Activated CD8-positive, alpha-beta memory T cell treated with anti-CD3 and anti-CD28 coated beads for 48 hours (primary cell): ENCODE measurements at regions not wholly inside any gene's neighbourhood (a gene's known extent, or its start where the extent isn't known, plus 50 kb on each side); places are given as distances from the start of the nearest gene placed in this dataset.
"Not testable (repeated sequence)": the region's sequence is repeated elsewhere in the genome, so short reads cannot be mapped to it uniquely, and the experiment has no call there.

Experiments
- DNase-seq, 3 experiments: peaks; one replicate each; pipeline ENCODE4 v3.0.0-alpha.2; 2020; ENCODE audit warnings: low read depth in 2 of 3, low spot score in 2 of 3

DNA sequence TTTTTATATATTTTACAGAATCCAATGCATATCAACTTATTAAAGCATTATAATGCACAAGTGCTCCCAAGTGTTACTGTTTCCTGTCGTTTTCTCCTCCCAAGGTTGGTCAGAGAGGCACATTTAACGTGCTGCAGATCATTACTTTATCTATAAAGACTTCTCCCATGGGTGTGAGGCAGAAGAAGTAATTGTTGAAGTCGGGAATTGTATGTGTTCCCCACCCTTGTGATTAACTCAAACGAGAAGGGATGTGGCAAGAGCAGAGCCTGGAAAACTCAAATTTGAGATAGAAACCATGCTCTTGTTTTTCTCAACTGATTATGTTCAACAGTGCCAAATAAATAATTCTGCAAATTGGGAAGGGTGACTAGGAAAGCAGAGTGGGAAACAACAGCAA, 412.5 kb upstream of the ADAMTS5 start:
- no peak for DNase-seq

DNA sequence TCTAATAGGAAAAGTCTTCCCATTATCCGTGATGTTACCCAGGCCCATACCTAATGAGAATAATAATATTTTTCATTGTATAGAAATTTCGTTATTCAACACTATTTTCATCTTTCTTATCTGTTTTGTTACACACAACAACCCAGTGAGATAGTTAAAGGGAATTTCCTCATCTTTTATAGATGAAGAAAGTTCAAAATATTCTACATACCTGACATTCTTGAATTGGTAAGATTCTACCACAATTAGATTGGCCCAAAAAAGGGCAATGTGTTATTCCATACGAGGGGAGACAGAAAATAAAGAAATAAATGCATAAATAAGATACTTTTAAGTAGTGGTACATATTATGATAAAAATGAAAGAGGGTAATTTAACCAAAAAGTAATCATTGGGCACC, 405.5 kb upstream of the ADAMTS5 start:
- DNase-seq, result no peak

DNA sequence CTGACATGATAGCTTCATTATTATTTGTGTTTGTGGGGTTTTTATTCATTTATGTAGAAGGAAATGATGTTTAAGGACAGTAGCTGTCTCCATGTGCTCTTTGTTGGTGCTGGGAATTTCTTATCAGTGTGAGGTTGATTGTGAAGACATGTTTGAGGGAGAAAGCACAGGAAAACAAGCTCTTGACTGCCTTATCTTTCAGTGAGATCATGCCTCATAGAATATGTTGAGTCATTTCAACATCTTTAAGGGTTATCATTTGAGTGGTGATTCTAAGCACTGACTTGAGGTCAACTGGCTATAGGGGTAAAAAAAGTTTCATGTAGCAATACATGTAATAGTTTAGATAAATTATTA, 405.1 kb upstream of the ADAMTS5 start:
- DNase-seq, result no peak

DNA sequence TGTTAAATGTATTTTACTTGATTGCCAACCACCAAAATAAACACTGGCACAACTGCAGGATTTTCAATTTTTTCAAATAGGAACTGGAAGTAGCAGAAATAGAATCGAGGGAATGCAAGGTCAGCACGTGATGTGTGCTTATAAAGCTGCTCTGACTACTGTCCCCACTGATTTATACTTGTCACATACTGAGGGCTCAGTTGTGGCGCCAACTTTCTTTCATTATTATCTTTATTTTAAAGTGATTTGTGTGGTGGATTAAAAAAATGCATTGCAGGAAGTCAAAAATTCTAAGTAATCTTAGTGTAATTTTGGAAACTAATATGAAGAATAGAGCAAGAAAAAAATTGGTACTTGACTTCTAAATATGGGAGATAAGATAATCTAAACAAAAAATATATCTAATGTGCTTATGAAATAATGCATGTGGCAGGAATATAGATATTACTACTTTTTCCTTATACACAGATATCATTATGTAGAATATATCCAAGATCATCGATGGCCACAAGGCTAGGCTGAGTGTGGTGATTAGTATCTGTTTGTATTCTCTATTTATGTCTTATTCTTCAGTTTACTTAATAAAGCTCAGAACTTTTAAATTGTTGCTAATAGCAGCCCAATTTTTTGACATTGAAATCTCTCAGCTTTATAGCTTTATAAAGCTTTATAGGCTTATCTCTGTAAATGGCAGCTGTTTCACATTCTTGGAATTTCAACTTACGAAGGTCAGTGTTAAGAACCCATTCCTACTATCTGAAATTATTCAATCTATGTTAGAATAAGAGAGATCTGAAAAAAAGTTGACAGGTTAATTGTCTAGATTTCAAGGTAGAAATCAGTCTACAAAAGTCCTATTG, 404.5 kb upstream of the ADAMTS5 start:
- DNase-seq, result no peak

DNA sequence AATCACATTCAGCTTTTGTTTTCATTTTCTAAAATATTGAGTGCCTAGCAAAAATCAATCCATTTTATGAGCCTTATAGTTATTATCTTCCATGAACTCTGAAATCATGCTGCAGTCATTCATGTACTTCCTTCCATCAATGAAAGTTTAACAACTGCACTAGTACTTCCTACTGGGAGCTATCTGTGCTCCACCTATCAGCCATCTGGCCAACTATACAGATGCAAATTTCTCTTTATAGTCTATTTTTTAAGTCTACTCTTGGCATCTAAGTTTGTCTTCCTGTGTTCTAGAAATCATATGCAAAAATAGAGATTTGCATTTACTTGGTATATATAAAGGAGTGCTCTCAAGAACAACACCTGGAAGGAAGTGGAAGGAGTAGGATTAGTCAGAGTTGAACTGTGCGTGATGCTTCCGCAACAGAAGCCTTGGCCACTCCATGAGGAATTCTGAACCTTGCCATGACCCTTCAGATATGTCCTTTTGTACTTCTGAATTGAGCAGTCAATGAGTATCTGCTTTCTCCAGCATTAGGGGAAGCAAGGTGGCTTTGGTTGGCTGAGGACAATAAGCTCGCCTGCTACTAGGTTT, 403.2 kb upstream of the ADAMTS5 start:
- DNase-seq, result no peak

DNA sequence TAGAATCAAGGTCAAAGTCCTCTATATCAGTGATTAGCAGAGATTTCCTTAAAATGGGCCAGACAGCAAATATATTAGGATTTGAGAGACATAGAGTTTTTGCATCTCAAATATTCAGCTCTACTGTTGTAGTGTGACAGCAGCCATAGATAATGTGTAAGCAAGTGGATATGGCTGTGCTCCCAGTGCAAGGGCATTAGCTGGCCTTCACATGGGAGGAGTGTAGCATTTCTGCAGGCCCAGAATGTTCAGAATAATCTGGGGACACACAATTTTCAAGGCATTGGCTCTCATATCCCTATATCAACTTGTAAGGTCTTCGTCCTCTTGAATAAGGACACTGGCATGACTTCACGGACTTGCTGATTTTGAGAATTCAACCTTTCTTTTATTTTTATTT, 402.3 kb upstream of the ADAMTS5 start:
- DNase-seq, result no peak

DNA sequence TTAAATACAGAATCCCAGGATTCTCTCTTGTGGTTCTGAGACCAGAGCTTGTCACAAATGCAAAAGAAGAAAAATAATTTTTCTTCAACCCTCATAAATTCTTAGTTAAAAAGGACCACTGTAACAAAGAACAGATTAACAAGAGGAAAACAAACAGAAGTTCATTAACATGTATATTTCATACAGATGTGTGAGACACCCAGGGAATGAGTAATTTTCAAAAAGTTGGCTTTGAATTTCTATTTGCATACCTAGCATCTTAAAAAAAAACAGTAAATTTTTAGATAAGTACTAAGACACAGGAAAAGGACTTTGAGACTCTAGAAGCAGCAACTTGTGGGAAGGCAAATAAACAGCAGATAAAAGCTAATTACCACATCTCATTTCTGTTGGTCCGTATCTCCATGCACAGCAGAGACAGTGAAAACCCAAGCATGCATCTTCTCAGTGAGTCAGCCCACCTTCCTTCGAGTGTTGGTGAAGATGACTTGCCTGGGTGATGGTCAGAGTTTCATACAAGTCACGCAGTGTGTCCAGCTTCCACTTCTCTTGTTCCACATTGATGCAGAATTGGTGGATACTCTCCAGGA, 399.9 kb upstream of the ADAMTS5 start:
- DNase-seq, result no peak

DNA sequence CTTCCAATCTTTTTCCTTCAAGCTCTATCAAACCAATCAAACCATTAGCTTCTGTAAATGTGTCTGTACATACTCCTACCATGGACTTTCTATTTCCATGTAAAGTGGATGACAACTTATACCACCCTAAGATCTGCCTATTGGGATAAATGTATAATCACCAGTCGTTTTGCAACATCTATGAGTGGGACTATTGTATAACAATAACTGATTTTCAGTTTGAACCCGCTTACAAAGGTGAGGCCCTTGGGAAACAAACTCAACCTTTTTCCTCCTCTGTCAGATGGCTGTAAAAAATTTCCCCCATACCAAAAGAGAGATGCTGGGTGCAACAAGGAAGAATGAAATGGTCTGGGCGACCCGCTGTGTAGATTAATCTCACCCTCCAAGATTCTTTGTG, 399.1 kb upstream of the ADAMTS5 start:
- no peak for DNase-seq

DNA sequence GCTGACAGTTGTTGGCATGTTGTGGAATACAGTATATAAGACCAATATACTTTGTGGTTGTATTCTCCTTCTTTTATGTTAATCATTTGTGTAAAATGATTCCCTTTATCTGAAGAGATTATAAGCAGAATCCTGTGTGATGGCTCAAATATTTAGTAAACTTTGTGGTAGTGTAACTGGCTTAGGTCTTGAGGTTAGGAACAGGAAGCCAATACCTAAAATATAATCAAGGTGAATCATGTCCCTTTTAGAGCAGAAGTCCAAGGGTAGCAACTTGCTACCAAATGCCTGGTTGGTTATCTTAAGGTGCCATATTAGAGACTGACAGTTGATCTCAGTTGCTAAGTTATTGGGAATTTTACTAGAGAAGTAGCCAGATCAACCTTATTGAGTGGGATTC, 398.5 kb upstream of the ADAMTS5 start:
- DNase-seq, result no peak

DNA sequence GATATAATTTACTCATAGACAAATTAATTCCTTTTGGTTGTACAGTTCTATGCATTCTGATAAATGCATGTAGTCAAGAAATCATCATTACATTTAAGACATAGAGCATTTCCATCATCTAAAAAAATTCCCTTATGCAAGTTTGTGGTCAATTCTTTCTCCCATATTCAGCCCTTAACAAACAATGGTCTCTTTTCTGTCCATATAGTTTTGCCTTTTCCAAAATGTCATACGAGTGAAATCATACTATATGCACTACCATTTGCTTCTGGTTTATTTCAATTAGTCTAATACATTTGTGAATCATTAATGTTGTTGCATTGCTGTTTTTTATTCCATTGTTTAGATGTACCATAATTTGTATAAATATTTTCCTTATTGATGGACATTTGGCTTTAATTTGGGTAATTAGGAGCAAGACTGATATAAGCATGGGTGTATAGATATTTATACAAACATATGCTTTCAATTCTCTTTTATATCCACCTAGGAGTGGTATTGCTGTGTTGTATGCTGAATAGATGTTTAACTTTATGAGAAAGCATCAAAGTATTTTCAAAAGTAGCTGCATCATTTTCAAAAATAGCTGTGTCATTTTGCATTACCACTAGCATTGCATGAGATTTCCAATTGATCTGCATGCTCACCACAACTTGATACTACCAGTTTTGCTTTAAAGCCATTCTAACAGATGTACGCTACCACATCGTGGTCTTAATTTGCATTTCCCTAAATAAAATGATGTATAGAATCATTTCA, 397.0 kb upstream of the ADAMTS5 start:
- no peak for DNase-seq

DNA sequence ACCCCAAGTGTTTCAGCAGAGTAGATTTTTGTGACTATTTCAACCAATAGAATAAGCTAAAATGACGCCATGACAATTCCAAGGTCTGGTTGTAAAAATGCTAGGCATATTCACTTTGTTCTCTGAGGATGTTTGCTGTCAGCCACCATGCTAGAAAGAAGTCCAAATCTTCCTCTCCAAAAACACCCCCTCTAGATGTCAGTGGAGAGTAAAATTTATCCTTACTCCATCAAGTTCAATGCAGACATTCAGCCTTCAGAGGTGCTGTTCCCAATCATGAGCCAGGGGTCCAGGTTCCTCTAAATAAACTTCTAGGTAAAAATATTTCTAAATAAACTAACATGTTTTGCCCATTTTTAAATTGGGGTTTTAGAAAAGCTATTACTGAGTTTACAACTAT, 395.4 kb upstream of the ADAMTS5 start:
- no peak for DNase-seq

DNA sequence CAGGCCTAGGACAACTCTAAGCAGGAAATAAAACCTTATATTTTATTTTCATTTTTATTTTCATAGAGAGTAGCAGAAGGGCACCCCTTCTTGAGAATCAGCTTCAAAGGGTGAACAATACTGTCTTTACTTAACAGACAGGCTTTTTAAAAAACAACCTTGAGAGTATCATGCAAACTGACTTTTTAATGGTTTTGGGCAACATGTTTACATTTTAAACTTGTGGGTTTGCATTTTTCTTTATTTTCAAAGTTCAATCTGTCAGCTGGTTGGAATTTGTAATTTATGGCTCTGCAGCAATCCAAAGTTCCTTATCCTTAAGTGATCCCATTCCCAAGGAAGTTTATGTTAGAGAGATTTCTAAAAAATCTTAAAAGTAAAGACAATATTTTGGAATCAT, 392.3 kb upstream of the ADAMTS5 start:
- no peak for DNase-seq

DNA sequence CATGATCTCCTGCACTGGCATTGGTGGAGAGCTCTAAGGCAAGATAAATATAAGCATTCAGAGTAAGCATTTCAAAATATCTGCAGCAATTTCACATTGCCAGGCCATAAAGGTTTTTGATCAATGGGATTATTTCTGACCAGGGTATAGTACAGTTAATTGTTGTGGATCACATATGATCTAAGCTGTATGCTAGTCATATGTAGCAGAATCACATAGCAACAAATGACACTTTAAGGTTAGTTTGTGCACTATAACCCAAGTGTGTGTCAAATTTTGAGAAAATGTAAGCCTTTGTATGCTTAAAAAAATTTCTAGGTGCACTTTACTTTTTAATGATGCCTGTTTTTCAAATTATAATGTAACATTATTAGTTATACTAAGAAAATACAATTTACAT, 386.0 kb upstream of the ADAMTS5 start:
- DNase-seq, result no peak

DNA sequence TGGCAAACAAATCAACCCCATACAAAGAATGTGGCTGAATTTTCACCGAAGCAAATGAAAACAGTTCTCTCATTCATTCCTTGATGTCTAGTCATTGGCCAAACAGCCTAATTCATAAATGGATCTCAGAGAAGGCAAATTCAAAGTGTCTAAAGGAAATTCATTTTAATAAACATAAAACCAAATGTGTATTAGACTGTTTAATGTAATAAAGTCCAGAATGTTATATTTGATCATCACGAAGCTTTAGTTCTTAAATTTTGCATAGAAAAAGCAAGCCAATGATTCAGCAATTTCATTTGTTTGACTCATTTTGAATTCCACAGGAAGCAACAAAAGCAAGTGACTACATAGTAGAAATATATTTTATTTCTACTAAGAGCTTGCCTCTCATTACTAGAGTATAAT, 379.2 kb upstream of the ADAMTS5 start:
- DNase-seq, result no peak

DNA sequence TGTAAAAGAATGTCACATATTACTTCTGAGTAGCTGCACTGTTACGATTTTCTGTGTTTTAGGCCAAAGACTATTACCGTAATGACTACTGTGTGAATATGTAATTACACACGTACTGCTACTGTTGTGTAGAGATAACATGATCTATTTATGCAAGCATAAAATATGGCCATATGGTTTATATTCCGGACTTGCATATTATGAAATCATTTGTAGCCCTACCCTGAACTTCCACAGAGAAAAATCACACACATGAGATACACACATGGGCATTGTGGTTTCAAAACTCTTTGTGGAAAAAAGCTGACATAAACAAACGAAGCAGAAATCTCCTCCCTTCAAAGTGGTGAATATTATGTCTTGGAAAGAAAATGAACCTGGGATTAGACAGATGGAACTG, 373.0 kb upstream of the ADAMTS5 start:
- DNase-seq, result no peak

DNA sequence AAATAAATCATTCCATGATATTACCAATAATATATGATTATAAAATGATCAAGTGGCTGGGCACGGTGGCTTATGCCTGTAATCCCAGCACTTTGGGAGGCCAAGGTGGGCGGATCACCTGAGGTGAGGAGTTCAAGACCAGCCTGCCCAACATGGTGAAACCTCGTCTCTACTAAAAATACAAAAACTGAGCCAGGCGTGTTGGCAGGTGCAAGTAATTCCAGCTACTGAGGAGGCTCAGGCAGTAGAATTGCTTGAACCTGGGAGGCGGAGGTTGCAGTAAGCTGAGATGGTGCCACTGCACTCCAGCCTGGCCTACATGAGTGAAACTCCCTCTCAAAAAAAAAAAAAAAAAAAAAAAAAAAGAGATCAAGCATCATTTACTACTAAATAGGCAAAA, 371.1 kb upstream of the ADAMTS5 start:
- DNase-seq, result not testable (repeated sequence)

DNA sequence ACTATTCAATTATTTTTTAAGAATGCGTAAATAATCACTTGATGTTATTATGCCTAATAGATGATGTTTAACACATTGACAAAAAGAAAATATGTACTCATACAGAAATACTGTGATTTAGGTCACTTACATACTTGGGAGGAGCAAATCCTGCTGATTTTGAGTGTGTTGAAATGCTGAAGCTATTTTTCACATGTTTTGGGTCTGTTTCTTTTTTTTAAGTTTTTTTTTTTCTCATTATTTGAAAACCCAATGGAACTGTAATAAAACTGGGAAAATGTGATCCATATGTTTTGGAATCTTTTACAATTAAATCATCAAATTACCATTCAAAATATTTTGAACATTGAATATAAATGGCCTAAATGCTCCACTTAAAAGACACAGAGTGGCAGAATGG, 366.2 kb upstream of the ADAMTS5 start:
- DNase-seq, result no peak

DNA sequence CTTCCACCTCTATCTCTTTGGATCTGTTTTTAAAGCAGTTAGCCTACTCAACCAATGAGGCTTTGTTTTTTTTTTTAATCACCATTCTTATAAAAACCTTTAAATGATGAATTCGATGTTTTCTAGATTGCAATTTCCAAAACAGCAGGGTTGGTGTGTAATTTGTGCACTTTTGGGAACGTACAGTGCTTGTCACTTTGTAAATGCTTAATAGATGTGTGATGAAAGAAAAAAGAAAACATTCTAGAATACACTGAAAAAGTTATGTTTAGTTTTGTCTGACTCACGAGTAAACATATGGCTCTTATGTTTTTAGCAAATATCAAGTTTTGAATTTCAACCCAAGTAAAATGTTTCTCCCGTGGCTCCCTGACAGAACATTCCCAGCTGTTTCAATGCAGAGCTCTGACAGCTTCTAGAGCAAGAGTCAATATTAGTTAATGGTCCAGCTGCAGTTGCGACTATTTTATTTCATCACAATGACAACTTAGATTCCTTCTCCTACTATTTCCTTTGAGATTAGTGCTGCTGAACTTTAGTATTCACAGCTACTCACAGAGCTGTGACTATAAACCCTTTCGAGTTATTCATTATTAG, 362.5 kb upstream of the ADAMTS5 start:
- no peak for DNase-seq

DNA sequence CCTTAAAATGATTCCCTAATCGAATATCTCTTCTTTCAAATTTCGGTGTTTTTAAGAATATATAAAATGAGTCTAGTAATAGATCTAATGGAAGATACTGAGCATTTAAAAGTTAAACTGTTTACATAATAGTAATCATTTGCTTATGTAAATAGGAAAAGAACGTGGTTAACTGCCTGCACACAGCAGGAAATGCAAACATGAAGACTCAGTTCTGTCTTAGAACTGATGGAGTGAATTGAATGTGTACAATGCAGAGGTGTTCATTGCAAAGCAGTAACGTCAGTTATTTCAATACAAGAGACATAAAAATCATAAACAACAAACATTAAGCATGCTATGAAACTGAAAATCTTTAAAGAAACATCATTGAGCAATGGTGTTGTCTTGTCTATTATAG, 359.4 kb upstream of the ADAMTS5 start:
- no peak for DNase-seq

DNA sequence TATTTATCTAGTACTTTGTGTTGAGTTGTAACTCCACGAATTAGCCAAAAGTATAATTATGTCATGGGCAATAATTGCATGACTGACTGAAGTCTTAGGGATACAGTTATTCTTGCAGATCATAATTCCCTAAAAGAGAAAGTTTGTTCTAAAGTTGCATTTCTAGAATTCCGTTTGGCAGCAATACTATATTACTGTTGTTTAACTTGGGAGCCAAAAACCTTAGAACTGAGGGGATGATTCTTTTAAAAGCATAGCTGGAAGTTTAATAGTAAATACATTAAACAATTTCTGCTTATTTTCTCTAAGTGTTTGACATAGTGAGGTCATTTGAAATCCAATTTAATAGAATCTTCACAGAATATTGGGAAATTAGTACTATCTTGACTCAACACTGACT, 356.4 kb upstream of the ADAMTS5 start:
- DNase-seq, result no peak

DNA sequence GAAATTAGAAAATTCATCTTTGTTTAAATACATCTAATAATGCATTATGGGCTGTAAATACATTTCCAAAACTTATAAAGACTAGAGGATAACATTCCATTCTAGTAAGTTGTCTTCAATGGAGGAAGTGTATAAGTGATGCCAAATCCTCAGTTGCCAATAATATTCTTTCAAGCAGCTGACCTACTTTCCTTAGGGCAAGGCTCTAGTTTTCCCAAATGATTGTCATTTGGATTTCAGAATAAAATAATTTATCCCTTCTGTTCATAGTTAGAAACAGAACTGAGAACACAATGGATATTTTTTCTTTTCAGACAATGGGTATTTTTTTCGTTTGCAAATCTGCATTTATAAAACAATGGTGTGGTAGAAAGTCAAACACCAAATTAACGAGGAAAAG, 354.9 kb upstream of the ADAMTS5 start:
- DNase-seq, result no peak

DNA sequence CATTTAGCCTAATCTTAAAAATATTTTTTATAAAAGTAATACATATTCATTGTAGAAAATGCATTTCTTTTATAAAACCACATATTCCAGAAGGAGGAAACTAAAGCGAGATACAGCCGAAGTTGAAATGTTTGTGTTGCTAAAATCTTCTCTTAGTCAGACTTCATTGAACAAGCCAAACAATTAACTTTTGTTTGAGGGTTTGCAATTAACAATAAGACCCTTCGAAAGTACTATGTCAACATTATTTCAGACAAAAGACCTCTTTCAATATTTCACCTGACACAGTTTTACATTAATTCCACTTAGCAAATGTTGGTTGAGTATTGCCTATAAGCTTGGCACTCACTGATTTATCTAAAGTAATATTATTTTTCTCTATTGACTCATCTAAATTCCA, 354.0 kb upstream of the ADAMTS5 start:
- DNase-seq, result no peak
